ENCODE measurements at regions not wholly inside any gene's neighbourhood (a gene's known extent, or its start where the extent isn't known, plus 50 kb on each side); places are given as distances from the start of the nearest gene placed in this dataset.

GRCh38 chr15:70488941-70489848 is 274.2 kb downstream of the UACA start:
- DNase-seq = no peak

GRCh38 chr15:70488002-70488605 is 275.3 kb downstream of the UACA start:
- peak; percentile 83 for DNase-seq

DNA sequence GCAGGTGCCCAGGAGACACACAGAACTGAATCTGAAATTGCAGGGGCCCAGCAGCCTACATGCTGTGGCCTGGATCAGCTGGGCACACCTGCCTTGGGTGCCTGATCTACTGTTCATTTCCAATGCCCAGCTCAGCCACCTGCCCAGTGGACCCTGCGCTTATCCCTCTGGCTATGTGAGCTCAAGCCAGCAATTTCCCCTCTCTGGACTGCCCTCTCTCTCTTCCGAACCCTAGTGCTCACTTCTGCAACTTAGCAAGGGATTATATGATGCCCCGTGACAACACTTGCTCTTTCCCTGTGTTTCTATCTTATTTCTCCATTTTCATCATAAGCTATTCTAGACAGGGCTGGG is 276.0 kb downstream of the UACA start:
- DNase-seq = no peak

- DNase-seq = no peak
Measured at GRCh38 chr15:70486451-70487386, 276.6 kb downstream of the UACA start.

DNA sequence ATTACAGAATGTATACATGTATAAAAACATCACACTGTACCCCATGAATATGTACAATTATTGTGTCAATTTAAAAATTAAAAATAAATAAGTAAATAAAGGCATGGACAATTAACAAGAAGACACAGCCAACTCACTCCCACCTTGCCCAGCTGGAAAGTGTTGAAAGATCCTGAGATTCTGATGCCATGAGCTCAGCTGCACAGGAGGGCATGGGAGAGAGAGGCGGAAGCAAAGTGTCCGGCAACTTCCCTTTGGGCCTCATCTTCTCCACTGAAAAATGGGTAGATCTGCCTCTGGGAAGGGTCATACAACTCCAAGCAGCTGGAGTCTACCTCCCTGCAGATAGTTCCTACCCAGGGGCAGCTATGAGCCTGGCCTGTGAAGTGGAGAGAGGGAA is 277.3 kb downstream of the UACA start:
- DNase-seq = no peak

DNA sequence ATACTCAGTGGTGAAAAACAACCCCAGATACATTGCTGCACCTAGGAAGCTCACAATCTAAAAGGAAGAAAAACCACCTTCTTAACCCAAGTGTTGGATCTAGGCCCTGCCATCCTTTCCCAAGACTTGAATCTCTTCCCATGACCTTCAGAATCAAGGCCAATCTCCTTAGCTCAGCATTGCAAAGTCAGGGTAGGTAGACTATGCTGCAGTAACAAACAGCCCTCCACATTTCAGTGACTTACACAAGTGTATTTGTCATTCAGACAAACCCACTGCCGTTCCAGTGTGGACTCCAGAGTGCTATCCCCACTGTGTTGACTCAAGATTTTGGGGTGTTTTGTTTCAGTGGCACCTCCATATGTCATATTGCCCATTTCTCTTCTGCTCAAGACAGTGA is 278.4 kb downstream of the UACA start:
- no peak for DNase-seq

DNA sequence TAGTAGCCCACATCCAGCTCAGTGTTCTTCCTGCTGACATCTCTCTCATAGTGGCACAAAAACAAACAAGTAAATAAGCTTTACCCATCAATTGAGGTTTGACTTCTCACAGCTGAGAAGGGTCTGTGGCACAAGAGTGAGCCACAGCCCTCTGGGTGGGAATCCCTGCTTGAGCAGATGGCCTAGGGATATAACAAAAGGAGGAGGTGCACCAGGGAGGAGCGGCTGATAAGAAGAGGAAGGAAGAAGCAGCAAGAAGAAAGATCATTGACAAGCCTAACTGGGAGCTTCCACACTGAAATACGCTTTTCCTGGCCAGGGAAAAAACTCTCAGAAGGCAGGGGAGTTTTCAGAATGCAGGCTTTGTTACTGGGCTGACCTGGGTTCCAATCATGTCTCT is 279.8 kb downstream of the UACA start:
- no peak for DNase-seq

GRCh38 chr15:70480196-70480856 is 283.0 kb downstream of the UACA start:
- DNase-seq = no peak

DNA sequence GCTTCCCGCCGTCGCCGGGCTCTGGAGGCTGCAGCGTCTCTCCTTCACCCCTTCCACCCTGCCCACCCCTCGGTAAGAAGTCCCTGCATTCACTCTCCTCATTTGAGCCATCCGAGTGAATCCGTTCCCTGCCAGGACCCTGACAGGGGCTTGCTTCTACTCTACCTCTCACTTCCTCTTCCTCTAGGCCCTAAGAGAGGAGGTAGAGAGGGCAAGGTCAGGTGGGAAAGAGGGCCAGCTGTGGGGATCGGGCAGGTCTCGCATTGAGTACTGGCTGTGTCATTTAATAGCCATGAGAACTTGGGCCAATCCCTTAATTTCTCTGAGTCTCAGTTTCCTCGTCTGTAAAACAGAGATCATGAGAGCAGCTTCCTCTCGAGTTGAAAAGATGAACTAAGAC is 283.6 kb downstream of the UACA start:
- no peak for DNase-seq

DNA sequence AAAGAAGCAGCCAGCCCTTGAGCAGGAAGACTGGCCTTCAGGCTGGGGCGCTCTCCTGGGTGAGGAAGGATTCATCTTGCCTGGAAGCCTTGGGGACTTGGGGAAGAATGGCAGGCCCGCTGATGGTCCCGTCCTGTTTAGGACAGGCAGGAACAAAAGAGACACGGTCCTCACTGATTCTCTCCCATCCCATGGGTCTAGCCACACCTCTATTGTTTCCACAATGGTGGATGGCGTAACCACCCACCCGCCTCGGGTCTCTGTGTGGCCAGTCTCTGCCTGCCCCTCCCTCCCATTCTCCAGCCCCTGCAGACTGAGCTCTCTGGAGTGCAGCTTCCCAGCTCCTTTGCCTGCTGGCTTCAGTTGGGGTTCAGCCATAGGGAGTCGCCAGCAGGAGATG is 284.3 kb downstream of the UACA start:
- no peak for DNase-seq

DNA sequence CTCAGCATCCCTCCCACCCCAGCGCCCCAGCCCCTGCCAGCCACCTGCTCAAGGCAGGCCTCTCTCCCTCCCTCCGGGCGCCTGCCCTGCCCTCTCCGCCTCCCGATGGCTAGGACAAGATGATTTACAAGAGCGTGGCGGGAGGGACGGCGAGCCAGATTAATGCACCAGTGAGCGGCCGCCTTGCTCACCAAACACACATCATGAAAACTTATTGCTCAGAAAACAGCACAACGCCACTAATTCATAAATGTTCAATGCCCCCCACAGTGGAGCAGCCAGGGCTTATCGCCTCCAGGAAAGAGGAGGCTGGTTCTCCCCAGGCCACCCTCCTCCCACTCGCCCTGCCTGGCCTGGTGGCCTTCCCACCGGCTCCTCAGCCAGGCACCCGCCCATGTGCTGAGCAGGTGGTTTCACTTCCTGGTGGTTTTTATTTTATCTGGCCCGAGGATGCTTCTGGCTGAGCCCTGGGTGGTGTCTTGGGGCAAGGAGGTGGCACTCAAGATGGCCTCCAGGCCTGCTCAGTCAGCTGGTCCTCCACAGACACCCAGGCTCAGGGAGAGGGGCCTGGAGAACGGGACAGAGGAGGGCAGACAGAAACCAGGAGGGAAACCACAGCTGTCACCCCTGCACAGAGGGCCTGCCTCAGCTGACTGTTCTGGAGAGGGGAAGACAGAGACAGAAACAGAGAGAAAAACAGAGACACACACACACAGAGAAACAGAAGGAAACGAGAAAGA is 284.9 kb downstream of the UACA start:
- DNase-seq = no peak

DNA sequence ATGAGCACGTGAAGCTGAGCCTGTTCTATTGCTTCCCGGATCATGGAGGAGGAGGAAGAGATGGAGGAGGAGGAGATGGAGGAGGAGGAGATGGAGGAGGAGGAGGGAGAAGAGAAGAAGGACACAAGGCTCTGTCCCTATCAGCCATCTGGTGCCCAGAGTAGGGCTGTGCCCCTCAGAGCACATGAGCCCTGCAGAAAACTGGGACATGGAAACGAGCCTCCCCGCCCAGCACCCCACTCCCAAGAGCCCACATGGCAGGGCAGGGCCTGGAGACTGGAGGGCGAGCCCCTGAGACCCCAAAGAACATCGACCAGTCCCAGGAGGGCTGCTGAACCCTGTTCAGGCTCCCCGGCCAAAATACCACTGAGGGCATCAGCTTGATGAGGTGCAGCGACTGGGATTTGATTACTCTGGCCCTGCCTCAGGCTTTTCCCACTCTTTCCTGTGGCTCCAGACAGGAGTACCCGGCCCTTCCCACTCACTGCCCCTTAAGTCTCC is 285.6 kb downstream of the UACA start:
- DNase-seq = no peak

DNA sequence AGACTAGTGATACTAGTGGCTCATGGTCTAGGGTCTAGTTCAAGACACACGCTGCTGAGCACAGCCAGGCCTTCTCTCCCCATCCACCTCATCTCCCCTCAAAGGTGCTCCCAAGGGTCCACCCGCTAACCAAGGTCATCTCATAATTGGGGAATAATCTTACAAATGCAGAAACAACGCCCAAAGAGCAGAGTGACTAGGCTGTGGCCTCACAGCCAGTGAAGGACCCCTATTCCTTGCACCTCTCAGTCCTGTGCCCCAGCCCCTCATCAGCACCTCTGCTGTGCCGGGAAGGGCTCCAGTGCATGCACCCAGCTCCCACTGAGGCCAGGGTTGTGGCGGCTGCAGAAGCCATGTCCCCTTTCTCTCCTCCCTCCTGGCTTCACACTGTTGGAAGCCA is 286.9 kb downstream of the UACA start:
- DNase-seq = no peak

GRCh38 chr15:70475921-70476320 is 287.4 kb downstream of the UACA start:
- no peak for DNase-seq

- no peak for DNase-seq
Measured at GRCh38 chr15:70475407-70475781, 288.0 kb downstream of the UACA start.

- peak; percentile 86 for DNase-seq
Measured at GRCh38 chr15:70474471-70475406, 288.6 kb downstream of the UACA start.

- no peak for DNase-seq
Measured at GRCh38 chr15:70473581-70474370, 289.6 kb downstream of the UACA start.

GRCh38 chr15:70471517-70471916 is 291.8 kb downstream of the UACA start:
- DNase-seq = no peak

- no peak for DNase-seq
Measured at GRCh38 chr15:70470556-70471191, 292.7 kb downstream of the UACA start.

Measured in right forelimb (tissue), 1 donor.